Neural cell (in vitro differentiated cells): ENCODE measurements at regions not wholly inside any gene's neighbourhood (a gene's known extent, or its start where the extent isn't known, plus 50 kb on each side); places are given as distances from the start of the nearest gene placed in this dataset.

Source experiments
- H2AFZ ChIP-seq: fragments of 200-600, 300-800 bp; sonication (generic), shearing (Covaris generic); 2 replicates; pipeline ENCODE4 v1.6.0; 2014; ENCODE audit warnings: low read depth, mild to moderate bottlenecking, antibody characterized with exemption, low read length, moderate library complexity
- H3F3A ChIP-seq: fragments of 200-600 bp; shearing (Covaris generic); 2 replicates; pipeline ENCODE4 v1.6.1; 2016; ENCODE audit warnings: mild to moderate bottlenecking, moderate library complexity, mixed read lengths, antibody characterized with exemption, low read length; ENCODE audit not compliant: insufficient read depth, poor library complexity, severe bottlenecking
- H3K27ac ChIP-seq: fragments of 200-600, 300-800 bp; sonication (generic), shearing (Covaris generic); 2 replicates; pipeline ENCODE4 v1.5.1; 2014; ENCODE audit warnings: mild to moderate bottlenecking, low read length, moderate library complexity
- H3K27me3 ChIP-seq: fragments of 300-800, 200-600 bp; sonication (generic), shearing (Covaris generic); 2 replicates; pipeline ENCODE4 v1.6.0; 2014; ENCODE audit warnings: mild to moderate bottlenecking, low read depth, low read length, moderate library complexity; ENCODE audit not compliant: insufficient read depth
- H3K36me3 ChIP-seq: fragments of 300-800, 200-600 bp; sonication (generic), shearing (Covaris generic); 2 replicates; pipeline ENCODE4 v1.5.1; 2014; ENCODE audit warnings: mild to moderate bottlenecking, antibody characterized with exemption, low read length, moderate library complexity; ENCODE audit not compliant: insufficient read depth
- H3K4me2 ChIP-seq: fragments of 300-800, 200-600 bp; sonication (generic), shearing (Covaris generic); 2 replicates; pipeline ENCODE4 v1.6.0; 2014; ENCODE audit warnings: mild to moderate bottlenecking, low read length
- H3K4me3 ChIP-seq: fragments of 300-800, 200-600 bp; sonication (generic), shearing (Covaris generic); 2 replicates; pipeline ENCODE4 v1.5.1; 2014; ENCODE audit warnings: mild to moderate bottlenecking, low read length, moderate library complexity
- H3K79me2 ChIP-seq: fragments of 200-600 bp; shearing (Covaris generic); replicated peaks from 2 replicates; pipeline ENCODE4 v1.6.0; 2014; ENCODE audit warnings: mild to moderate bottlenecking, low read length, moderate library complexity; ENCODE audit not compliant: insufficient read depth
- H3K9ac ChIP-seq: fragments of 300-800, 200-600 bp; sonication (generic), shearing (Covaris generic); 2 replicates; pipeline ENCODE4 v1.6.1; 2016; ENCODE audit warnings: mild to moderate bottlenecking, low read length, mixed read lengths
- H3K9me2 ChIP-seq: fragments of 200-600 bp; shearing (Covaris generic); 2 replicates; pipeline ENCODE4 v1.6.1; 2016; ENCODE audit warnings: mild to moderate bottlenecking, low read length, mixed read lengths; ENCODE audit not compliant: insufficient read depth
- H3K9me3 ChIP-seq: fragments of 200-600, 300-800 bp; sonication (generic), shearing (Covaris generic); 2 replicates; pipeline ENCODE4 v1.6.1; 2016; ENCODE audit warnings: mild to moderate bottlenecking, mixed run types, low read length, moderate library complexity, mixed read lengths
- H4K20me1 ChIP-seq: fragments of 200-600 bp; shearing (Covaris generic); 2 replicates; pipeline ENCODE4 v1.6.1; 2016; ENCODE audit warnings: mild to moderate bottlenecking, mixed run types; ENCODE audit not compliant: insufficient read depth
- EP300 ChIP-seq: fragments of 450-650 bp; conservative IDR thresholded peaks from 2 replicates; pipeline ENCODE4 v1.6.1; 2014; ENCODE audit warnings: antibody characterized with exemption, mild to moderate bottlenecking, moderate library complexity; ENCODE audit not compliant: poor library complexity, severe bottlenecking
- EZH2 ChIP-seq: fragments of 200-600, 300-800 bp; shearing (Covaris generic), sonication (generic); IDR thresholded peaks from 2 replicates; pipeline ENCODE4 v1.6.1; 2014; ENCODE audit warnings: antibody characterized with exemption, low read length, borderline replicate concordance, mild to moderate bottlenecking; ENCODE audit not compliant: insufficient read depth, poor library complexity, severe bottlenecking
- MXI1 ChIP-seq: fragments of 450-650 bp; conservative IDR thresholded peaks from 2 replicates; pipeline ENCODE4 v1.6.1; 2014; ENCODE audit warnings: antibody characterized with exemption, mild to moderate bottlenecking; ENCODE audit not compliant: poor library complexity, severe bottlenecking
- POLR2AphosphoS5 ChIP-seq: IDR thresholded peaks from 2 replicates; pipeline ENCODE4 v1.6.1; 2012
- RAD21 ChIP-seq: fragments of 450-650 bp; conservative IDR thresholded peaks from 2 replicates; pipeline ENCODE4 v1.6.1; 2014; ENCODE audit warnings: antibody characterized with exemption, mild to moderate bottlenecking, moderate library complexity
- SMC3 ChIP-seq: fragments of 450-650 bp; conservative IDR thresholded peaks from 2 replicates; pipeline ENCODE4 v1.6.1; 2014; ENCODE audit warnings: antibody characterized with exemption, mild to moderate bottlenecking, moderate library complexity; ENCODE audit not compliant: poor library complexity
- TAF1 ChIP-seq: IDR thresholded peaks from 2 replicates; pipeline ENCODE4 v1.6.1; 2012; ENCODE audit warnings: low read depth
- TF ChIP-seq, protein P1 (sequence below): IDR thresholded peaks from 2 replicates; pipeline ENCODE4 v1.6.1; 2012; ENCODE audit warnings: borderline replicate concordance
- TF ChIP-seq, protein P2 (sequence below): fragments of 450-650 bp; IDR thresholded peaks from 2 replicates; pipeline ENCODE4 v1.5.1; 2014; ENCODE audit warnings: antibody characterized with exemption, mild to moderate bottlenecking, moderate library complexity; ENCODE audit not compliant: poor library complexity, severe bottlenecking

DNA sequence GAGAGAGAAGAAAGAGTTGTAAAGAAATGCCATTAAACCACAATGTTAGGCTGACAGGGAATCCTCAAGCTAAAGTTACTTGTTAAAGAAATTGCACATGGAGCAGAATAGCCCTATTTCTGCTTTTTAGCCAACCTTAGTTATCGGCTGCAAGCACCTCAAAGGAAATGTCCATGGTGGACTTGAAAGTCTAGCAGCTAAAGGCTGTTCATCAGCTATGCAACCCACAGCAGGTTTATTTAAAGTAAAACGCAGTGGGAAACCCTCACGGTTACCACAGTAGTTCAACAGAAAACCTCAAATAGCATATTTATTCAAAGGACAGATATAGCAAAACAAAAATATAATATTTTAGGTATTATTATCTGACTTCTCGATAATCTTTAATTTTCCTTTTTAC lies 967.2 kb downstream of the IGSF11 start:
- Histone ChIP-seq H3K9ac (no peak overlapping the region), H3K9me2 (no peaks in the 10 kb centered on the region), H4K20me1 (no peaks in the 10 kb centered on the region), H3K9me3 (no peaks in the 10 kb centered on the region), H3K27me3 (no peaks in the 10 kb centered on the region), H2AFZ (no peak overlapping the region), H3K79me2 (no peaks in the 10 kb centered on the region), H3K4me3 (no peak overlapping the region), H3K36me3 (no peaks in the 10 kb centered on the region), H3K27ac (no peak overlapping the region), H3K4me2 (no peak overlapping the region), H3F3A (no peaks in the 10 kb centered on the region)
- TF ChIP-seq, protein P1, sequence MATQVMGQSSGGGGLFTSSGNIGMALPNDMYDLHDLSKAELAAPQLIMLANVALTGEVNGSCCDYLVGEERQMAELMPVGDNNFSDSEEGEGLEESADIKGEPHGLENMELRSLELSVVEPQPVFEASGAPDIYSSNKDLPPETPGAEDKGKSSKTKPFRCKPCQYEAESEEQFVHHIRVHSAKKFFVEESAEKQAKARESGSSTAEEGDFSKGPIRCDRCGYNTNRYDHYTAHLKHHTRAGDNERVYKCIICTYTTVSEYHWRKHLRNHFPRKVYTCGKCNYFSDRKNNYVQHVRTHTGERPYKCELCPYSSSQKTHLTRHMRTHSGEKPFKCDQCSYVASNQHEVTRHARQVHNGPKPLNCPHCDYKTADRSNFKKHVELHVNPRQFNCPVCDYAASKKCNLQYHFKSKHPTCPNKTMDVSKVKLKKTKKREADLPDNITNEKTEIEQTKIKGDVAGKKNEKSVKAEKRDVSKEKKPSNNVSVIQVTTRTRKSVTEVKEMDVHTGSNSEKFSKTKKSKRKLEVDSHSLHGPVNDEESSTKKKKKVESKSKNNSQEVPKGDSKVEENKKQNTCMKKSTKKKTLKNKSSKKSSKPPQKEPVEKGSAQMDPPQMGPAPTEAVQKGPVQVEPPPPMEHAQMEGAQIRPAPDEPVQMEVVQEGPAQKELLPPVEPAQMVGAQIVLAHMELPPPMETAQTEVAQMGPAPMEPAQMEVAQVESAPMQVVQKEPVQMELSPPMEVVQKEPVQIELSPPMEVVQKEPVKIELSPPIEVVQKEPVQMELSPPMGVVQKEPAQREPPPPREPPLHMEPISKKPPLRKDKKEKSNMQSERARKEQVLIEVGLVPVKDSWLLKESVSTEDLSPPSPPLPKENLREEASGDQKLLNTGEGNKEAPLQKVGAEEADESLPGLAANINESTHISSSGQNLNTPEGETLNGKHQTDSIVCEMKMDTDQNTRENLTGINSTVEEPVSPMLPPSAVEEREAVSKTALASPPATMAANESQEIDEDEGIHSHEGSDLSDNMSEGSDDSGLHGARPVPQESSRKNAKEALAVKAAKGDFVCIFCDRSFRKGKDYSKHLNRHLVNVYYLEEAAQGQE = no peak
- TF ChIP-seq SMC3 (no peak), TAF1 (no peak), EP300 (no peak), POLR2AphosphoS5 (no peak), MXI1 (no peak), RAD21 (no peak), EZH2 (no peak)
- TF ChIP-seq, protein P2, sequence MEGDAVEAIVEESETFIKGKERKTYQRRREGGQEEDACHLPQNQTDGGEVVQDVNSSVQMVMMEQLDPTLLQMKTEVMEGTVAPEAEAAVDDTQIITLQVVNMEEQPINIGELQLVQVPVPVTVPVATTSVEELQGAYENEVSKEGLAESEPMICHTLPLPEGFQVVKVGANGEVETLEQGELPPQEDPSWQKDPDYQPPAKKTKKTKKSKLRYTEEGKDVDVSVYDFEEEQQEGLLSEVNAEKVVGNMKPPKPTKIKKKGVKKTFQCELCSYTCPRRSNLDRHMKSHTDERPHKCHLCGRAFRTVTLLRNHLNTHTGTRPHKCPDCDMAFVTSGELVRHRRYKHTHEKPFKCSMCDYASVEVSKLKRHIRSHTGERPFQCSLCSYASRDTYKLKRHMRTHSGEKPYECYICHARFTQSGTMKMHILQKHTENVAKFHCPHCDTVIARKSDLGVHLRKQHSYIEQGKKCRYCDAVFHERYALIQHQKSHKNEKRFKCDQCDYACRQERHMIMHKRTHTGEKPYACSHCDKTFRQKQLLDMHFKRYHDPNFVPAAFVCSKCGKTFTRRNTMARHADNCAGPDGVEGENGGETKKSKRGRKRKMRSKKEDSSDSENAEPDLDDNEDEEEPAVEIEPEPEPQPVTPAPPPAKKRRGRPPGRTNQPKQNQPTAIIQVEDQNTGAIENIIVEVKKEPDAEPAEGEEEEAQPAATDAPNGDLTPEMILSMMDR = no peak

DNA sequence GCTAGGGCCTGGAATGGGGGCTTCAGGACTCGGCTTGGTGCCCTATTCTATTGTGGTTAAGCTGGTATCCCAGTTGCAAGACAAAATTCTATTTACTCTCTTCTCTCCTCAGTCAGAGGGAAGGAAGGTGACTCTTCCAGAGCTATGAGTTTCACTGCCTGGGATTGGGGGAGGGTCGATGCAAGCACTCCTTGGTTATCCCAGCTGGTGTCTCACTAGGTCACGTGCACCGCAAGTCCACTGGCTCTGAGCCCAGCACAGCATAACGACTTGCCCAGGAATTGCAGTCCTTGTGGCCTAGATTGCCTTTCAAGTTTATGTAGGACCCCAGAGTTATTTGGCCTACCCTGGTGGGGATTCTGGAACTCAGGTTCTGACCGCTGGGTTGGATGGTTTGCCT lies 958.8 kb downstream of the IGSF11 start:
- Histone ChIP-seq H3K27ac (no peak overlapping the region), H3K4me2 (no peak overlapping the region), H3K9me2 (no peaks in the 10 kb centered on the region), H4K20me1 (no peaks in the 10 kb centered on the region), H2AFZ (no peak overlapping the region), H3K4me3 (no peak overlapping the region), H3K36me3 (no peaks in the 10 kb centered on the region), H3K9ac (no peak overlapping the region), H3K79me2 (no peaks in the 10 kb centered on the region), H3K27me3 (no peaks in the 10 kb centered on the region), H3K9me3 (no peaks in the 10 kb centered on the region), H3F3A (no peaks in the 10 kb centered on the region)
- TF ChIP-seq EP300 (no peak), TAF1 (no peak), POLR2AphosphoS5 (no peak), RAD21 (no peak), EZH2 (no peak), SMC3 (no peak), MXI1 (no peak)
- TF ChIP-seq, protein P2 = no peak
- TF ChIP-seq, protein P1 = no peak
